G401.6 (cell line): ENCODE measurements at regions not wholly inside any gene's neighbourhood (a gene's known extent, or its start where the extent isn't known, plus 50 kb on each side); places are given as distances from the start of the nearest gene placed in this dataset.
"Not testable (repeated sequence)": the region's sequence is repeated elsewhere in the genome, so short reads cannot be mapped to it uniquely, and the experiment has no call there.

Experiments used
- FAIRE-seq: peaks from 2 replicates; lab custom pipeline; 2012; peaks lifted over from hg19 to GRCh38; lab: Jason Lieb, UNC

- FAIRE-seq, result no peak
These were observed 133.6 kb upstream of the C1QTNF7 start for GRCh38 chr4:15294202-15294601.

GRCh38 chr4:15294832-15295231 is 133.0 kb upstream of the C1QTNF7 start:
- no peak for FAIRE-seq

- FAIRE-seq, result no peak
These were observed 132.2 kb upstream of the C1QTNF7 start for GRCh38 chr4:15295421-15296162.

- FAIRE-seq, result no peak
These were observed 130.5 kb upstream of the C1QTNF7 start for GRCh38 chr4:15297344-15297743.

GRCh38 chr4:15299627-15300026 is 128.2 kb upstream of the C1QTNF7 start:
- no peak for FAIRE-seq

- FAIRE-seq, result no peak
These were observed 124.7 kb upstream of the C1QTNF7 start for GRCh38 chr4:15303052-15303641.

- no peak for FAIRE-seq
These were observed 112.9 kb upstream of the C1QTNF7 start for GRCh38 chr4:15314974-15315373.

- no peak for FAIRE-seq
These were observed 110.6 kb upstream of the C1QTNF7 start for GRCh38 chr4:15317246-15317645.

GRCh38 chr4:15318621-15319348 is 109.0 kb upstream of the C1QTNF7 start:
- FAIRE-seq, result no peak

- FAIRE-seq, result no peak
These were observed 107.6 kb upstream of the C1QTNF7 start for GRCh38 chr4:15320121-15320678.

- FAIRE-seq, result no peak
These were observed 105.8 kb upstream of the C1QTNF7 start for GRCh38 chr4:15322006-15322405.

- no peak for FAIRE-seq
These were observed 101.8 kb upstream of the C1QTNF7 start for GRCh38 chr4:15325987-15326386.

GRCh38 chr4:15327311-15328298 is 100.2 kb upstream of the C1QTNF7 start:
- no peak for FAIRE-seq

- FAIRE-seq, result no peak
These were observed 95.9 kb upstream of the C1QTNF7 start for GRCh38 chr4:15331930-15332329.

GRCh38 chr4:15332377-15332776 is 95.5 kb upstream of the C1QTNF7 start:
- no peak for FAIRE-seq

GRCh38 chr4:15333692-15334633 is 93.9 kb upstream of the C1QTNF7 start:
- FAIRE-seq, result no peak

GRCh38 chr4:15336410-15337167 is 91.2 kb upstream of the C1QTNF7 start:
- no peak for FAIRE-seq

- FAIRE-seq, result not testable (repeated sequence)
These were observed 90.6 kb upstream of the C1QTNF7 start for GRCh38 chr4:15337168-15337657.

GRCh38 chr4:15339737-15340136 is 88.1 kb upstream of the C1QTNF7 start:
- no peak for FAIRE-seq

- no peak for FAIRE-seq
These were observed 87.5 kb upstream of the C1QTNF7 start for GRCh38 chr4:15340332-15340731.
